ENCODE measurements at regions not wholly inside any gene's neighbourhood (a gene's known extent, or its start where the extent isn't known, plus 50 kb on each side); places are given as distances from the start of the nearest gene placed in this dataset.

DNA sequence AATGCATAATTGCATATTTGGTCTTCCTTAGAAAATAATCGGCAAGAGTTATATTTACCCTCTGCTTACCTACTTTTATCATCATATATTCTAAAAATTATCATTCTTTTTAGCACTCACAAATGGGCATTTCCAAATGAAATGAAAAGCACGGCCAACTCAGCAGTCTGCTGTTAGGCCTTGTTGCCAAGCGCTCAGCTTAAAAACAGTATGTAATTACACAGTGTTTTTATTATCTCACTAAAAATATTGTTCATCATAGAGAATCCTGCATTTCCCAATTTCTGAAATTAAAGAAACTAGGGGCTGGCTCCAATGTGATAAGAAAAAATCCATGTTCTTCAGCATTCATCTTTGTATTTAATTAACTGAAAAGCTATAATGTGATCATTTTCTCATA lies 391.7 kb upstream of the ADARB2 start:
- TF ChIP-seq, protein P1, sequence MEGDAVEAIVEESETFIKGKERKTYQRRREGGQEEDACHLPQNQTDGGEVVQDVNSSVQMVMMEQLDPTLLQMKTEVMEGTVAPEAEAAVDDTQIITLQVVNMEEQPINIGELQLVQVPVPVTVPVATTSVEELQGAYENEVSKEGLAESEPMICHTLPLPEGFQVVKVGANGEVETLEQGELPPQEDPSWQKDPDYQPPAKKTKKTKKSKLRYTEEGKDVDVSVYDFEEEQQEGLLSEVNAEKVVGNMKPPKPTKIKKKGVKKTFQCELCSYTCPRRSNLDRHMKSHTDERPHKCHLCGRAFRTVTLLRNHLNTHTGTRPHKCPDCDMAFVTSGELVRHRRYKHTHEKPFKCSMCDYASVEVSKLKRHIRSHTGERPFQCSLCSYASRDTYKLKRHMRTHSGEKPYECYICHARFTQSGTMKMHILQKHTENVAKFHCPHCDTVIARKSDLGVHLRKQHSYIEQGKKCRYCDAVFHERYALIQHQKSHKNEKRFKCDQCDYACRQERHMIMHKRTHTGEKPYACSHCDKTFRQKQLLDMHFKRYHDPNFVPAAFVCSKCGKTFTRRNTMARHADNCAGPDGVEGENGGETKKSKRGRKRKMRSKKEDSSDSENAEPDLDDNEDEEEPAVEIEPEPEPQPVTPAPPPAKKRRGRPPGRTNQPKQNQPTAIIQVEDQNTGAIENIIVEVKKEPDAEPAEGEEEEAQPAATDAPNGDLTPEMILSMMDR (IDR thresholded peaks at IDR 0.05), result no peak
- ATAC-seq (no peak), DNase-seq (no peak)
- H3K27ac ChIP-seq, result no peak overlapping the region
- H3K36me3 ChIP-seq (ENCODE audit: insufficient read depth in 1 of 2, low read depth in 1 of 2), result no peaks in the 10 kb centered on the region
- H3K4me3 ChIP-seq, result no peak overlapping the region
- no peaks in the 10 kb centered on the region for H3K9me3 ChIP-seq
- intact Hi-C loops (cut with DNase I), result no loop called here
- WGBS, 3 donors, result 87 to 92% (median 90%) methylated on average over 3 of the region's 3 CpGs
- no peaks in the 10 kb centered on the region for H3K27me3 ChIP-seq (ENCODE audit: insufficient read depth in 3 of 3, low read length in 2 of 3)
- H3K4me1 ChIP-seq, result no peaks in the 10 kb centered on the region

DNA sequence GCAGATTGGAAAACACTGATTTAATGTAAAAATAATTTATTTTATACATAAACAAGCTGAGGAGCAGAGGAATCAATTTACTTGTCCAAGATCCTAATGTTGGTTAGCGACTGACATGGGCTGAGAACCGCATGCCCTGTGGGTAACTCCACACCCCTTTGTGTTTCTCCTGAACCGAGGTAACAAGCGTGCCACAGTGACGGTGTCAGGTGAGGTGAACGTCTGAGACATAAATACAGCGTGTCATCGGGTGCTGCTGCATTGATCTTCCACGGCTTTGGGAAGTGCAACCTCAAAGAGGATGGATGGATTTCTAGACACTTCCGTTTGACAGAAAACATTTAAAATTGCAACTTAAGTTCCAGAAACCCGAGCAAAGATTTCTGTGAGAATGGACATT lies 386.8 kb upstream of the ADARB2 start:
- no peak for DNase-seq

DNA sequence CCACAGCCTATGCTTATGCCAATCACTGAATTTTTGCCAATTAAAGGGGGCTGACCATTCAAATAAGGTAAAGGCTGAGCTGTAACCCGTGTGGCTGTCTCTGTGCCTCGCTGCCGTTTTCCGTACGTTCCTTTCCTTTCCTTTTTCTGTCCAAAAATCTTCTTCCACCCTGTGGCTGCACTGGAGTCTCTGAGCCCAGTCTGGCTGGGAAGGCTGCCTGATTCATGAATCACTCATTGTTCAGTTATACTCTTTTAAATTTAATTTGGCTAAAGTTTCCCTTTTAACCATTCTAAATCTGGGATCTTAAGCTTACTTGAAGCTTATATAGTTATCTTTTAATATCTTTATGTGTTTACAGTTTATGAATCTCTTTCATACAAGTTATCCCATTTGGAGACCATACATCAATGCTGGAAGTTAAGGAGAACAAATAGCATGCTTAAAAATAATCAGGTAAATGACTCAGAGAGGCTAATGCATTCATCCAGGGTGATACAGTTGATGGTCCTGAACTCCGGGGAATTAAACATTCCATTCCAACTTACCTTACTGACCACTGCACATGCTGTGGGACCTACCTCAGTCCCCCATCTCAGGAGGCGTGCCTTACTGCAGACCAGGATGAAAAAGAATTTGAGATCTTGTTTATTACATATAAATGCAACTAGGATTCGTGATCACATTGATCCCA lies 385.3 kb upstream of the ADARB2 start:
- Histone ChIP-seq H3K9me3 (no peaks in the 10 kb centered on the region), H3K4me3 (no peak overlapping the region), H3K4me1 (no peaks in the 10 kb centered on the region), H3K27me3 (ENCODE audit: insufficient read depth in 3 of 3, low read length in 2 of 3) (no peaks in the 10 kb centered on the region), H3K36me3 (ENCODE audit: insufficient read depth in 1 of 2, low read depth in 1 of 2) (no peaks in the 10 kb centered on the region), H3K27ac (no peak overlapping the region)
- ATAC-seq (no peak), DNase-seq (no peak)
- intact Hi-C loops (cut with DNase I), result no loop called here
- WGBS, 3 donors, result 66 to 78% (median 71%) methylated on average over 8 of the region's 8 CpGs
- TF ChIP-seq, protein P1 (IDR thresholded peaks at IDR 0.05), result no peak

More for the DNA sequence above, 386.8 kb upstream of the ADARB2 start:
- Histone ChIP-seq H3K27me3 (ENCODE audit: insufficient read depth in 3 of 3, low read length in 2 of 3) (no peaks in the 10 kb centered on the region), H3K36me3 (ENCODE audit: insufficient read depth in 1 of 2, low read depth in 1 of 2) (no peaks in the 10 kb centered on the region), H3K4me3 (no peak overlapping the region), H3K9me3 (no peaks in the 10 kb centered on the region), H3K4me1 (no peaks in the 10 kb centered on the region), H3K27ac (no peak overlapping the region)
- intact Hi-C loops (cut with DNase I), result no loop called here
- 29 to 31% (median 30%) methylated on average over 11 of the region's 11 CpGs for WGBS, 3 donors
- no peak for ATAC-seq
- TF ChIP-seq, protein P1 (IDR thresholded peaks at IDR 0.05), result no peak

DNA sequence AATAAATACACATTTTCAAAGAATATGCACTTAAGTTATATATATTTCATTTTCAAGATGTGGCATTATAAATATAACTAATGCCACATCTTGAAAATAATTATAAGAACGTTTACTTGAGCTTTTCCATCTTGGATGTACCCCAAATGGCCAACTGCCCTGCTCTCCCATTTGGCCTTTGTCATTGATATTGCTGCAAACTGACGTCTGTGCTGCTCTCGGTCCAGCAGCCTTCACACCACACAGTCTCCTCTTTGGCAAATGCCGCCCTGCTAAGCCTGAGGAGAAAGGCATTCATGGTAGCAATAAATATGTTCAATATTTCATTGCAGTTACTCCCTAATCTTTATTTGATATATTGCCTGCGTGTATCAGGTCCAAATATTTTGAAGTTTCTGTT lies 384.6 kb upstream of the ADARB2 start:
- peaks cover 0 to under 1% (median 0%) of the 10 kb centered on the region in 3 donors for H3K27me3 ChIP-seq (ENCODE audit: insufficient read depth in 3 of 3, low read length in 2 of 3)
- H3K4me1 ChIP-seq, result no peaks in the 10 kb centered on the region
- intact Hi-C loops (cut with DNase I), result no loop called here
- TF ChIP-seq, protein P1 (IDR thresholded peaks at IDR 0.05), result no peak
- H3K36me3 ChIP-seq (ENCODE audit: insufficient read depth in 1 of 2, low read depth in 1 of 2), result no peaks in the 10 kb centered on the region
- no peaks in the 10 kb centered on the region for H3K9me3 ChIP-seq
- 24 to 36% (median 26%) methylated on average over 5 of the region's 5 CpGs for WGBS, 3 donors
- DNase-seq (no peak), ATAC-seq (no peak)
- no peak overlapping the region for H3K4me3 ChIP-seq
- H3K27ac ChIP-seq, result no peak overlapping the region

DNA sequence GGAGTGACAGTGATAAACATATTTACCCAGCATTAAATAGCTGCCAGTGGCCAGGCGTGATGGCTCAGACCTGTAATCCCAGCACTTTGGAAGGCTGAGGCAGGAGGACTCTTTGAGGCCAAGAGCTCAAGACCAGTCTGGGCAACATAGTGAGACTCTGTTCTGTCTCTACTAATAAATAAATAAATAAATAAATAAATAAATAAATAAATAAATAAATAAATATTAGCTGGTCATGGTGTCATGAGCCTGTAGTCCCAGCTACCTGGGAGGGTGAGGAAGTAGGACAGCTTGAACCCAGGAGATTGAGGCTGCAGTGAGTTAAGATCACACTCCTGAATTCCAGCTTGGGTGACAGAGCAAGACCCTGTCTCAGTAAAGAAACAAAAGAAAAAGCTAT lies 384.0 kb upstream of the ADARB2 start:
- Histone ChIP-seq H3K9me3 (no peaks in the 10 kb centered on the region), H3K36me3 (ENCODE audit: insufficient read depth in 1 of 2, low read depth in 1 of 2) (no peaks in the 10 kb centered on the region), H3K27ac (no peak overlapping the region), H3K4me1 (no peaks in the 10 kb centered on the region), H3K27me3 (ENCODE audit: insufficient read depth in 3 of 3, low read length in 2 of 3) (peaks cover 0 to 2% (median 0%) of the 10 kb centered on the region in 3 donors), H3K4me3 (no peak overlapping the region)
- 75 to 85% (median 78%) methylated on average over 1 of the region's 1 CpG for WGBS, 3 donors
- TF ChIP-seq, protein P1 (IDR thresholded peaks at IDR 0.05), result no peak
- DNase-seq, result no peak
- intact Hi-C loops (cut with DNase I), result no loop called here
- ATAC-seq, result no peak
